Activated naive CD8-positive, alpha-beta T cell treated with anti-CD3 and anti-CD28 coated beads for 36 hours (primary cell): ENCODE measurements at regions not wholly inside any gene's neighbourhood (a gene's known extent, or its start where the extent isn't known, plus 50 kb on each side); places are given as distances from the start of the nearest gene placed in this dataset.

Experiments used
- DNase-seq: peaks from one replicate; pipeline ENCODE4 v3.0.0; 2021
- H3K27ac Mint-ChIP-seq: one replicate; pipeline ENCODE4 v1.8.0; 2022; ENCODE audit warnings: mild to moderate bottlenecking, moderate library complexity, mixed read lengths
- H3K27me3 Mint-ChIP-seq: one replicate; pipeline ENCODE4 v1.8.0; 2022; ENCODE audit warnings: mild to moderate bottlenecking, mixed read lengths
- H3K36me3 Mint-ChIP-seq: one replicate; pipeline ENCODE4 v1.8.0; 2021; ENCODE audit warnings: mild to moderate bottlenecking, mixed read lengths
- H3K4me1 Mint-ChIP-seq: one replicate; pipeline ENCODE4 v1.8.0; 2021; ENCODE audit warnings: mixed read lengths
- H3K4me3 Mint-ChIP-seq: one replicate; pipeline ENCODE4 v1.8.0; 2022; ENCODE audit warnings: mild to moderate bottlenecking, moderate library complexity, mixed read lengths
- H3K9me3 Mint-ChIP-seq: one replicate; pipeline ENCODE4 v1.8.0; 2022; ENCODE audit warnings: mixed read lengths

- H3K4me3 Mint-ChIP-seq: no peak overlapping the region
- H3K36me3 Mint-ChIP-seq: no peaks in the 10 kb centered on the region
- H3K9me3 Mint-ChIP-seq: no peaks in the 10 kb centered on the region
- no peaks in the 10 kb centered on the region for H3K4me1 Mint-ChIP-seq
- no peak for DNase-seq
- H3K27me3 Mint-ChIP-seq: peaks cover 3% of the 10 kb centered on the region
- no peak overlapping the region for H3K27ac Mint-ChIP-seq
These were observed 652.3 kb upstream of the MGMT start for GRCh38 chr10:128814782-128815181.

- H3K27ac Mint-ChIP-seq: no peak overlapping the region
- no peak overlapping the region for H3K4me3 Mint-ChIP-seq
- H3K4me1 Mint-ChIP-seq: no peaks in the 10 kb centered on the region
- no peaks in the 10 kb centered on the region for H3K9me3 Mint-ChIP-seq
- H3K36me3 Mint-ChIP-seq: no peaks in the 10 kb centered on the region
- no peak for DNase-seq
- H3K27me3 Mint-ChIP-seq: peaks cover 3% of the 10 kb centered on the region
These were observed 650.3 kb upstream of the MGMT start for GRCh38 chr10:128816726-128817125.

- no peak for DNase-seq
- no peak overlapping the region for H3K27ac Mint-ChIP-seq
- H3K4me1 Mint-ChIP-seq: no peaks in the 10 kb centered on the region
- H3K27me3 Mint-ChIP-seq: peaks cover 3% of the 10 kb centered on the region
- no peaks in the 10 kb centered on the region for H3K36me3 Mint-ChIP-seq
- H3K4me3 Mint-ChIP-seq: no peak overlapping the region
- H3K9me3 Mint-ChIP-seq: no peaks in the 10 kb centered on the region
These were observed 649.4 kb upstream of the MGMT start for GRCh38 chr10:128817636-128818035.

- H3K4me1 Mint-ChIP-seq: no peaks in the 10 kb centered on the region
- no peaks in the 10 kb centered on the region for H3K36me3 Mint-ChIP-seq
- DNase-seq: no peak
- H3K9me3 Mint-ChIP-seq: no peaks in the 10 kb centered on the region
- H3K27ac Mint-ChIP-seq: no peak overlapping the region
- no peaks in the 10 kb centered on the region for H3K27me3 Mint-ChIP-seq
- no peak overlapping the region for H3K4me3 Mint-ChIP-seq
These were observed 646.4 kb upstream of the MGMT start for GRCh38 chr10:128820663-128821062.

GRCh38 chr10:128823201-128823600 is 643.8 kb upstream of the MGMT start:
- Mint-ChIP-seq H3K9me3 (no peaks in the 10 kb centered on the region), H3K4me3 (no peak overlapping the region), H3K4me1 (no peaks in the 10 kb centered on the region), H3K27me3 (no peaks in the 10 kb centered on the region), H3K36me3 (no peaks in the 10 kb centered on the region), H3K27ac (no peak overlapping the region)
- DNase-seq: no peak

GRCh38 chr10:128825626-128826025 is 641.4 kb upstream of the MGMT start:
- no peak for DNase-seq
- no peaks in the 10 kb centered on the region for H3K36me3 Mint-ChIP-seq
- no peak overlapping the region for H3K27ac Mint-ChIP-seq
- H3K27me3 Mint-ChIP-seq: no peaks in the 10 kb centered on the region
- no peaks in the 10 kb centered on the region for H3K4me1 Mint-ChIP-seq
- no peaks in the 10 kb centered on the region for H3K9me3 Mint-ChIP-seq
- H3K4me3 Mint-ChIP-seq: no peak overlapping the region

GRCh38 chr10:128833671-128834070 is 633.4 kb upstream of the MGMT start:
- no peaks in the 10 kb centered on the region for H3K27me3 Mint-ChIP-seq
- no peaks in the 10 kb centered on the region for H3K4me1 Mint-ChIP-seq
- no peak overlapping the region for H3K27ac Mint-ChIP-seq
- H3K4me3 Mint-ChIP-seq: no peak overlapping the region
- DNase-seq: no peak
- no peaks in the 10 kb centered on the region for H3K9me3 Mint-ChIP-seq
- H3K36me3 Mint-ChIP-seq: no peaks in the 10 kb centered on the region

GRCh38 chr10:128835361-128835760 is 631.7 kb upstream of the MGMT start:
- H3K27ac Mint-ChIP-seq: no peak overlapping the region
- H3K36me3 Mint-ChIP-seq: no peaks in the 10 kb centered on the region
- H3K27me3 Mint-ChIP-seq: no peaks in the 10 kb centered on the region
- DNase-seq: no peak
- no peaks in the 10 kb centered on the region for H3K9me3 Mint-ChIP-seq
- H3K4me1 Mint-ChIP-seq: no peaks in the 10 kb centered on the region
- no peak overlapping the region for H3K4me3 Mint-ChIP-seq

- H3K27ac Mint-ChIP-seq: no peak overlapping the region
- H3K4me1 Mint-ChIP-seq: no peaks in the 10 kb centered on the region
- no peak for DNase-seq
- no peaks in the 10 kb centered on the region for H3K36me3 Mint-ChIP-seq
- no peak overlapping the region for H3K4me3 Mint-ChIP-seq
- peaks cover 16% of the 10 kb centered on the region for H3K27me3 Mint-ChIP-seq
- no peaks in the 10 kb centered on the region for H3K9me3 Mint-ChIP-seq
These were observed 629.6 kb upstream of the MGMT start for GRCh38 chr10:128837478-128837877.

- Mint-ChIP-seq H3K27me3 (peaks cover 16% of the 10 kb centered on the region), H3K27ac (no peak overlapping the region), H3K4me1 (no peaks in the 10 kb centered on the region), H3K4me3 (no peak overlapping the region), H3K9me3 (no peaks in the 10 kb centered on the region), H3K36me3 (no peaks in the 10 kb centered on the region)
- no peak for DNase-seq
These were observed 627.9 kb upstream of the MGMT start for GRCh38 chr10:128839134-128839533.

- no peaks in the 10 kb centered on the region for H3K9me3 Mint-ChIP-seq
- DNase-seq: no peak
- H3K36me3 Mint-ChIP-seq: no peaks in the 10 kb centered on the region
- H3K4me3 Mint-ChIP-seq: no peak overlapping the region
- H3K27ac Mint-ChIP-seq: no peak overlapping the region
- peaks cover 16% of the 10 kb centered on the region for H3K27me3 Mint-ChIP-seq
- no peaks in the 10 kb centered on the region for H3K4me1 Mint-ChIP-seq
These were observed 627.3 kb upstream of the MGMT start for GRCh38 chr10:128839701-128840100.

- no peaks in the 10 kb centered on the region for H3K4me1 Mint-ChIP-seq
- no peak overlapping the region for H3K27ac Mint-ChIP-seq
- no peak for DNase-seq
- no peaks in the 10 kb centered on the region for H3K36me3 Mint-ChIP-seq
- peaks cover 16% of the 10 kb centered on the region for H3K27me3 Mint-ChIP-seq
- H3K4me3 Mint-ChIP-seq: no peak overlapping the region
- H3K9me3 Mint-ChIP-seq: no peaks in the 10 kb centered on the region
These were observed 623.1 kb upstream of the MGMT start for GRCh38 chr10:128843972-128844371.

GRCh38 chr10:128846927-128847326 is 620.1 kb upstream of the MGMT start:
- no peak for DNase-seq
- no peak overlapping the region for H3K4me3 Mint-ChIP-seq
- no peaks in the 10 kb centered on the region for H3K9me3 Mint-ChIP-seq
- no peaks in the 10 kb centered on the region for H3K36me3 Mint-ChIP-seq
- no peak overlapping the region for H3K27ac Mint-ChIP-seq
- no peaks in the 10 kb centered on the region for H3K4me1 Mint-ChIP-seq
- H3K27me3 Mint-ChIP-seq: peaks cover 3% of the 10 kb centered on the region

GRCh38 chr10:128848810-128849209 is 618.2 kb upstream of the MGMT start:
- H3K36me3 Mint-ChIP-seq: no peaks in the 10 kb centered on the region
- no peak for DNase-seq
- no peaks in the 10 kb centered on the region for H3K4me1 Mint-ChIP-seq
- no peaks in the 10 kb centered on the region for H3K9me3 Mint-ChIP-seq
- H3K4me3 Mint-ChIP-seq: no peak overlapping the region
- no peak overlapping the region for H3K27ac Mint-ChIP-seq
- H3K27me3 Mint-ChIP-seq: no peaks in the 10 kb centered on the region

- Mint-ChIP-seq H3K4me1 (no peaks in the 10 kb centered on the region), H3K4me3 (no peak overlapping the region), H3K36me3 (no peaks in the 10 kb centered on the region), H3K27me3 (no peaks in the 10 kb centered on the region), H3K9me3 (no peaks in the 10 kb centered on the region), H3K27ac (no peak overlapping the region)
- DNase-seq: no peak
These were observed 616.4 kb upstream of the MGMT start for GRCh38 chr10:128850647-128851046.

GRCh38 chr10:128851281-128851680 is 615.8 kb upstream of the MGMT start:
- no peak overlapping the region for H3K27ac Mint-ChIP-seq
- no peaks in the 10 kb centered on the region for H3K27me3 Mint-ChIP-seq
- H3K4me1 Mint-ChIP-seq: no peaks in the 10 kb centered on the region
- H3K36me3 Mint-ChIP-seq: no peaks in the 10 kb centered on the region
- no peak for DNase-seq
- no peaks in the 10 kb centered on the region for H3K9me3 Mint-ChIP-seq
- no peak overlapping the region for H3K4me3 Mint-ChIP-seq

- Mint-ChIP-seq H3K4me1 (no peaks in the 10 kb centered on the region), H3K27me3 (no peaks in the 10 kb centered on the region), H3K4me3 (no peak overlapping the region), H3K9me3 (no peaks in the 10 kb centered on the region), H3K27ac (no peak overlapping the region), H3K36me3 (no peaks in the 10 kb centered on the region)
- no peak for DNase-seq
These were observed 615.3 kb upstream of the MGMT start for GRCh38 chr10:128851726-128852125.
